ENCODE measurements at regions not wholly inside any gene's neighbourhood (a gene's known extent, or its start where the extent isn't known, plus 50 kb on each side); places are given as distances from the start of the nearest gene placed in this dataset.
A peak's percentile ranks its signal among the peaks of the same experiment; 100 is the strongest.
"Not testable (repeated sequence)": the region's sequence is repeated elsewhere in the genome, so short reads cannot be mapped to it uniquely, and the experiment has no call there.

- no peak for DNase-seq
These were observed 401.0 kb upstream of the ZEB2 start for GRCh38 chr2:144920755-144921530.

- no peak for DNase-seq
These were observed 394.9 kb upstream of the ZEB2 start for GRCh38 chr2:144914622-144915318.

DNA sequence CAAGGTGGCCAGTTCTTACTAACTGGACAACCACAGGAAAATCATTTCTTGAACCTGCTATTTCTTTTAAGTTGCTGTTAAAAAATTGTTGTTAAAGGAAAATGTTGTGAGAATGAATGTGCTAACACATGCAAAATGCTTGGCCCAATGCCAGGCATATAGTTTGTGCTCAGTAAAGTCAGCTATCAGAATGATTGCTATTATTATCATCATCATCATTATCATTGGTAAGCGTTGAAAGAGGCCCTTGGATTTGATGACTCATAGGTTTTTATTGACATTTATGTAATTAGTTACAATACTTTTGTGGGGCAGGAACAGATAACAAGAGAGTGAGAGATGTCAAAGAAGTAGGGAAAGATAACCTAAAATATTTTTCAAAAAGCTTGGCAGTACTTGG is 394.2 kb upstream of the ZEB2 start:
- DNase-seq: no peak

- DNase-seq: no peak
These were observed 392.3 kb upstream of the ZEB2 start for GRCh38 chr2:144912206-144912605.

DNA sequence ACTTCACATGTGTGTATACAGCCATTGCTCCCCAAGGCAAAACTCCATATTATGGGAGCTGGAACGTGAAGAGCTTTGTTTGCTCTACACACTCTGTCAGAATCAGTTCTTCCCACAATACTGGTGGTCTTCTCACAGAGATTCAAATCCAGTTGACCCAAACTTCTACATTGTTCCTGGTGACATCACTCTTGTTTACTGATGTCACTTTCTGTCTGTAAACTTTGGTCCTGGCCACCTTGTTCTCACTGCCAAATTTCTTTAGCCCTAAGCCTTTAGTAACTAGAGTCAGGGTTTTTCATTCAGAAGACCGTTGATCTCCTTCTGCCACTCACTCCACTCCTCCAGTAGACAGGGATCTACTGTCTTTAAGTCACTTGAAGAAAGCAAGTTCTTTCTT is 386.0 kb upstream of the ZEB2 start:
- DNase-seq: no peak

DNA sequence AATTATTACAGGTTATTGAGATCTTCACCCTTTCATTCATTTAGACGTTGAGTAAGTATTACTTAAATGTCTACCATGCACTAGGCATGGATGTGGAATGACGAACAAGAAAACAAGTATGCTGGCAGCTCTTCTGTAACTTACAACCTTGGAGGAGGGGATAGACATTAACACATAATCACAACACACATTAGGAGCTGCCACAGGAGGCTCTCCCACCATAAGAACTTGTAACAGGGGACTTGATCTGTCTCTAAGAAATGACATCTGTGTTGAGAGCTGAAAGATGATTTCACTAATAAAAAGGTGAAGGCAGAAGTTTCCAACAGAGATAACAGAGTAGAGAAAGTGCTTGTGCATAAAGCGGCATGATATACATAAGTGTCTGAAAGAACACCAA is 384.7 kb upstream of the ZEB2 start:
- no peak for DNase-seq

GRCh38 chr2:144903045-144903444 is 383.1 kb upstream of the ZEB2 start:
- not testable (repeated sequence) for DNase-seq

- not testable (repeated sequence) for DNase-seq
These were observed 381.5 kb upstream of the ZEB2 start for GRCh38 chr2:144901386-144901785.

DNA sequence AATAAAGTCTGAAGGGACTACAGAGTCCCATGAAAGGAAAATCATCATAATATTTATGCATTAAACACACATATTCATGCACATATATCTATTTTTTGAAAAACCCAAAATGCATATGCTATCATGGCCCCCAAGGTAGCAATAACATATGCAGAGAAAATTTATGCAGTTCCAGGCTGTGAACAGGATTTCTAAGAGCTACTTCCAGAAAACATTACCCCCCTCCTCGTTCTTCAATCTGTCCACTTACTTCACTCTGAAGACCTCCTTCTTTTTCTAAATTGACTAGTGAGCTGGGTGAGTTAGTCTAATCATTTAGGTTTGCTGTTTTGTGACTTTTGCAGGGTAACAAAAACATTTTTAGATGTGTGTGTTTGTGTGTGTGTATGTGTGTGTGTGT is 376.4 kb upstream of the ZEB2 start:
- DNase-seq: no peak

GRCh38 chr2:144894612-144895599 is 375.0 kb upstream of the ZEB2 start:
- DNase-seq: peak; percentile 21

GRCh38 chr2:144893464-144893863 is 373.5 kb upstream of the ZEB2 start:
- no peak for DNase-seq

DNA sequence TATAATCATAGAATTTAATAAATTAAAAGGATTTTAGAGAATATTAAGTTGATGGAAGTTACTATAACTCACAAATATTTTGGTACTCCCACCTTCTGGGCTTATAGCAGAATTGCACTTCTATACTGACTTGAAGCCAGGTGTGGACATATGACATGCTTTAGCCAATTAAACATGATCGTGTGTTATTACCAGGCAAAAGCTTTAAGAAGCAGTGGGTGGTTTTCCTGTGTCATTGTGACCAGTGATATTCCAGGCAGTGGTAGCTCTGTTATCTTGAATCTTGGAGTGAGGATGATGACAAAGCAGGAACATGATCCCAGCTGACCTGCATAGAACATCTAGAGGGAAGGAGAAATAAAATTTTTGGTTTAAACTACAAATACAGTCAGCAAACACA is 370.9 kb upstream of the ZEB2 start:
- no peak for DNase-seq

- no peak for DNase-seq
These were observed 369.4 kb upstream of the ZEB2 start for GRCh38 chr2:144889348-144889747.

DNA sequence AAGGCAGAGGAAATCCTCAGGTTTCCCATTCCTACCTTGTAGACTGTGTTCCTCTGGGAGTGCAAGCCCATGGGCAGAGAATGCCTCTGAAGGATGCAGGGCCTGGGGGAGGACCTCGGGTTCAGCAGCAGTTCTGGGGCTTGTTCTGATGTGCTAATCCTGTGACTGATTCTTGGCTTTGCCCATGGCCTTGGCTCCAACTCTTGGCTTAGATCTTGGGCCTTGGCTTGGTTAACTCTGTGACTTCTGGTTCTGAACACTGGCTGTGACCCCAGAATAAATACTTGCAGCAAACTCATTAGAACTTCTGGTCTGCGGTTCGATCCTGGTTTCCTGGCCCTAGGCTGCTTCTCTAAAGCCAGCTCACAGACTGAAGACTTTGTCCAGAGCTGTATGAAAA is 366.9 kb upstream of the ZEB2 start:
- peak; percentile 70 for DNase-seq

DNA sequence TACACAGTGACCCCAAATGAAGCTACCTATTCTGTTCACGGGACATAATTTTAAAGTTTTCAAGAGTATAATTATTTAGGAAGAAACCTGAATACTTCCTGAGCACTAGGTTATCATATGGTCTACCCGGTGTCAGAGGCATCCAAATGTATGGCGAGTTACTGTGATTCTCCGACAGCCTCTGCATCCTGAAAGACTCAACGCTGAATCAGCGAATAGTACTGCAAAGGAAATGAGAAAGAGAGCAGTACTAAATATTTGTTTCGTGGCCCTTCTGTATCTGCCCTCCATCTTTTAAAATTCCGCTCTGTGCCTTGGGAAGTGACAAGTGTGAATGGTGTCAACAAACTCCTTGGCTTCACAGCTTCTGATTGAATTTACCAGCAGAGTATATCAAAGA is 358.0 kb upstream of the ZEB2 start:
- DNase-seq: no peak

GRCh38 chr2:144876013-144876412 is 356.1 kb upstream of the ZEB2 start:
- DNase-seq: no peak

- no peak for DNase-seq
These were observed 355.5 kb upstream of the ZEB2 start for GRCh38 chr2:144875290-144875969.

DNA sequence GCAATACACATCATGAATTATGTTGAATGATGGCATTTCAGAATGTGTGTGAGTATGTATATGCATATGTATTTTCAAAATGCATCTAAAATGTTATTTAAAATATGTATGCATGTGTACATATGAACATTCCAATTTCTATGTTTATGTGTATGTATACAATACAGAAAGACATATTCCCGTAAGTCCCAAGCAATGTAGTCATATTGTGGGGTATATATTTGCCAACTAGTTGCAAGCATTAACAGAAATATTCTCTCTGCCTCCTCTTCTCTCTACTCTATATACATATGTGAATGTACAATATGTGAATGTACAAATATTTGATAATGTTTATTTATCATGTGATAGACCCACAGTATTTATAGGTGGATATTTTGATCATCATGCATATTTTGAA is 345.8 kb upstream of the ZEB2 start:
- DNase-seq: no peak

GRCh38 chr2:144859716-144860115 is 339.8 kb upstream of the ZEB2 start:
- DNase-seq: no peak

GRCh38 chr2:144858211-144858610 is 338.3 kb upstream of the ZEB2 start:
- DNase-seq: no peak

DNA sequence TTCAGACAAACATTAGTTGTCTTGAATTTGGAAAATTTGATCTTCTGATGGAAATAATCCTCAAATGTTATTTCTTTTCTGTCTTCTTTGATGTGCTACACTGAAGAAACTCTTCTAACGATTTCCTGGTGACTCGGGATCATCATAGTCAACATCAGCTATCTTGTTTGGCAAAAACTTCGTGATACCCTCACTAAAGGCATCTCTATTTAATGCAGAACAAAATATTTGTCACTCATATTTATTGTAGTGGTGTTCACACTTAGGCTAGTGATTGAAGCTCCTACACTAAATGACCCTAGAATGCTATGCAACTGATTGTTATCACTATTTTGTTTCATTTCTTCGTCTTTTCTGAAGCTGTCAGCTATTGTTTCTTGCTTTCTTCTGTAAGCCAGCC is 334.7 kb upstream of the ZEB2 start:
- no peak for DNase-seq

GRCh38 chr2:144849612-144850011 is 329.7 kb upstream of the ZEB2 start:
- no peak for DNase-seq

- no peak for DNase-seq
These were observed 328.5 kb upstream of the ZEB2 start for GRCh38 chr2:144848423-144848822.
